ENCODE measurements at regions not wholly inside any gene's neighbourhood (a gene's known extent, or its start where the extent isn't known, plus 50 kb on each side); places are given as distances from the start of the nearest gene placed in this dataset.
A peak's percentile ranks its signal among the peaks of the same experiment; 100 is the strongest.

DNA sequence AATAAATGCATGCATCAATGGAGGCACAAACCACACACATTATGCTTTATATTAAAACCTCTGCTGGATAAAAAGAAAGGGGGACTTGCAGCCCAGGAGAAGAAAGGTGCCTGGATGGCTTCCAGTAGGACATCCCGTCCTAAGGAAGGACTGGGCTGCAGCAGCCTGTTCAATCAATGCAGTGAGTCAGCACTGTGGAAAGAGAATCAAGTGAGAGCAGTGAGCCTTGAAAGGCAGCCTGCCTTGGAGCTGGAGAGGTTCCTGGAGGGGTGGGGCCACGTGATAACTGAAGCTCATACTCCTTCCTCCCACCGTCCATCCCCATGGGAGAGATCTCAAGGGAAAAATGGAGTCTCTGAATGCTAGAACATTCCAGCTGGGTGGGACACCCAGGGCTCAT is 501.2 kb downstream of the ADRA2A start:
- no peak for TF ChIP-seq CTCF (IDR thresholded peaks at IDR 0.05; ENCODE audit: insufficient read depth, low read depth, low read length, missing control alignments)
- no peak overlapping the region for H3K4me3 ChIP-seq (ENCODE audit: low read depth, low read length)
- DNase-seq (ENCODE audit: low read depth): no peak

GRCh38 chr10:111579473-111579872 is 502.6 kb downstream of the ADRA2A start:
- no peak for DNase-seq (ENCODE audit: low read depth)
- TF ChIP-seq CTCF (IDR thresholded peaks at IDR 0.05; ENCODE audit: insufficient read depth, low read depth, low read length, missing control alignments): no peak
- H3K4me3 ChIP-seq (ENCODE audit: low read depth, low read length): no peak overlapping the region

DNA sequence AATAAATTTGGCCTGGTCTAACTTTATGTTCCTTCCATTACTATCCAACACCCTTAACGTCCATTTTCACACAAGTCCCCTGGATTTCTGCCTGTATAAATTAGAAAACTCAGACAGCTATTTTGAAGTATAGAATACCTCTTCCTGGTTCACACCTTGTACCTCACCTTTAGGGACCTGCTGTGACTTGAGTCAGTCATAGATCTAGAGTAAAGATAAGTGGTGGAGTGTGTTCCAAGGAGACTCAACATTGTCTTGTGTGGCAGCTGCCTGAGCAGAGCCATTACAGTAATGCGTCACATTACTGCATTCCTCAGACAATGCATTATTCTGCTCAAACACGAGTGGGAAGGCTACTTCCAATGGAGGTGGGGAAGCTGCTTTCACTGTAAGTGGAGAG is 513.9 kb downstream of the ADRA2A start:
- H3K4me3 ChIP-seq (ENCODE audit: low read depth, low read length): no peak overlapping the region

DNA sequence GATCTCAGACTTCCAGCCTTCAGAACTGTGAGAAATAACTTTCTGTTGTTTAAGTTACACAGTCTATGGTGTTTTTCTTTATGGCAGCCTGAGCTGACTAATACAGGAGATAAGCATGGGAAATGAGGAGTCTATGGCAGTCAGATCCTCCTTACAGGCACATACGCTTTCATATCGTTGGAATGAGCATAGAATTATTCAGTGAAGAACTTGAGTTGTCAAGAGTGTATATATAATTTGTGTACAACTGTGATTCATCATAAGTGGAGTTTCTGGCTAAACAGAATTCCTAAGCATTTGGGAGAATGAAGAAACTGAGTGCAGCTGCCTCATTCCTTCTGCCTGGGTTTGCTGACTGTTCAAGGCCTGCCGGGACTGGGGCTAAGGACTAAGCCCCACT is 516.7 kb downstream of the ADRA2A start:
- TF ChIP-seq CTCF (IDR thresholded peaks at IDR 0.05; ENCODE audit: insufficient read depth, low read depth, low read length, missing control alignments): no peak
- DNase-seq (ENCODE audit: low read depth): no peak
- H3K4me3 ChIP-seq (ENCODE audit: low read depth, low read length): no peak overlapping the region

More for the DNA sequence above, 513.9 kb downstream of the ADRA2A start:
- no peak for TF ChIP-seq CTCF (IDR thresholded peaks at IDR 0.05; ENCODE audit: insufficient read depth, low read depth, low read length, missing control alignments)
- DNase-seq (ENCODE audit: low read depth): no peak

DNA sequence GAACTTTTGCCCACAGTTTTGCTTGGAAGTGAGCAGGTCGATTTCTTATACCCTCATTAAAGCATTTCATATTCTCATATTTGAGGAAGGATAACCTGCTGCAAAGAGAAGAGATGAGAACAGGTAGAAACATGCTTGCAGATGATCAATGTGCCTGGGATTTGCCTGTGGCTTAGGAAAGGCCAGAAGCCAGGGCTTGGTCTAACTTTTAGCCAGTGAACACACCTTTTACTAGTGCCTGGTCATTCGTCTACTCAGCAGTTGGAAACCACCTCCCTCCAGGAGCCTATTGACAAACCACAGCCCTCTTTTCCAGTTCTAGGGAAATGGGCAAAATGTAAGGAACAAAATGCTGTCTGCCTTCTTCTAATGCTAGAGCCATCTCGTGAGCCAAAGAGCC is 518.3 kb downstream of the ADRA2A start:
- no peak for DNase-seq (ENCODE audit: low read depth)
- TF ChIP-seq CTCF (IDR thresholded peaks at IDR 0.05; ENCODE audit: insufficient read depth, low read depth, low read length, missing control alignments): no peak

GRCh38 chr10:111598433-111599059 is 521.7 kb downstream of the ADRA2A start:
- peak; percentile 73 for DNase-seq (ENCODE audit: low read depth)
- H3K4me3 ChIP-seq (ENCODE audit: low read depth, low read length): no peak overlapping the region
- peak; percentile 85 for TF ChIP-seq CTCF (IDR thresholded peaks at IDR 0.05; ENCODE audit: insufficient read depth, low read depth, low read length, missing control alignments)

More for the DNA sequence above, 518.3 kb downstream of the ADRA2A start:
- H3K4me3 ChIP-seq (ENCODE audit: low read depth, low read length): no peak overlapping the region

DNA sequence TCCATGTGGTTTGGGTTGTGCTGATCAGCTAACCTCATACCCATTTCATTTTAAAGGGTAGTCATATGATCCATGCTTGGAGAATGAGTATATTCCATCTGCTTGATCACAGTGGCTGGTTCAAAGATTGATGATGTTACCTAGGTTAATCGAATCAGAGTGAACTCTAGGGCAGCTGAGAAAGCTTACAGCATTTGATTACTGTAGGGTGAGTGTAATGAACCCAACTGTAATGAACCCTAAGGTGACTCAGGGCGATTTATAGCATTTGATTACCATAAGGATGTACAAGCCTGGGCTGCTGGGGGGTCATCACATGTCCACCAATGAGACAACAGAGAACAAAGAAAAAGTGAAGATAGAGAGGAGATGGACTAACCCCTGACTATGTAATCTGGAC is 523.1 kb downstream of the ADRA2A start:
- no peak overlapping the region for H3K4me3 ChIP-seq (ENCODE audit: low read depth, low read length)
- no peak for TF ChIP-seq CTCF (IDR thresholded peaks at IDR 0.05; ENCODE audit: insufficient read depth, low read depth, low read length, missing control alignments)
- DNase-seq (ENCODE audit: low read depth): no peak

All from GM12865 (cell line).